Adrenal gland (tissue), 5 donors: ENCODE measurements at regions not wholly inside any gene's neighbourhood (a gene's known extent, or its start where the extent isn't known, plus 50 kb on each side); places are given as distances from the start of the nearest gene placed in this dataset.

Experiments used
- POLR2A ChIP-seq, 2 donors: fragments of 450-650 bp; IDR thresholded peaks; one replicate each; pipeline ENCODE4 v1.6.1; 2017; ENCODE audit warnings: antibody characterized with exemption in 2 of 2, mild to moderate bottlenecking in 2 of 2, moderate library complexity in 1 of 2
- TF ChIP-seq, protein P1 (sequence below), 6 experiments: fragments of 450-650 bp in 4 of 6; fragments of 200-600 bp in 2 of 6; sonication (generic) in 1 of 6; IDR thresholded peaks; 1 replicate in 5 of 6; 2 replicates in 1 of 6; pipeline versions ENCODE4 v1.5.1 to v1.8.0; 2016 to 2021; ENCODE audit warnings: antibody characterized with exemption in 6 of 6, mild to moderate bottlenecking in 2 of 6, moderate library complexity in 1 of 6
- donor health status: DM: no; HTN: no; CAD: no.

DNA sequence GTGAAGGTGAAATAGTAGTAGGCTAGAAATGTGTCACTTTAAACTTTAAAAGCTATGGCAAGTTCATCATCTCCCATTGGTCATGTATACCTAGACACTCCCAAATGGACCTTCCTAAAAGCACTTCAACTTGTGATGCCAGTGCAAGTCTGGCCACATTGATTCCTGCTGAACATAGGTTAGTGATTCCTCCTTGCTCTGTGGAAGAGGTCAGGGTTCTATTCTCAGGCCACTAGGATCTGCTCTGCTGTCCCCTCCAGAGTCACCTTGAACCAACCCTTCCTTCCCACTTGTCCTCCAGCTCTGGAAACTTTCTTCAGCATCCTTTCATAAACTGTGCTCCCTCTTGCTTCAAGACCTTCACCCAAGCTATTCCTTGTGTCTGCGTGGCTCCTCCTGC is 301.7 kb downstream of the RPLP1 start:
- TF ChIP-seq POLR2A (IDR thresholded peaks at IDR 0.05) = no peak
- TF ChIP-seq, protein P1, sequence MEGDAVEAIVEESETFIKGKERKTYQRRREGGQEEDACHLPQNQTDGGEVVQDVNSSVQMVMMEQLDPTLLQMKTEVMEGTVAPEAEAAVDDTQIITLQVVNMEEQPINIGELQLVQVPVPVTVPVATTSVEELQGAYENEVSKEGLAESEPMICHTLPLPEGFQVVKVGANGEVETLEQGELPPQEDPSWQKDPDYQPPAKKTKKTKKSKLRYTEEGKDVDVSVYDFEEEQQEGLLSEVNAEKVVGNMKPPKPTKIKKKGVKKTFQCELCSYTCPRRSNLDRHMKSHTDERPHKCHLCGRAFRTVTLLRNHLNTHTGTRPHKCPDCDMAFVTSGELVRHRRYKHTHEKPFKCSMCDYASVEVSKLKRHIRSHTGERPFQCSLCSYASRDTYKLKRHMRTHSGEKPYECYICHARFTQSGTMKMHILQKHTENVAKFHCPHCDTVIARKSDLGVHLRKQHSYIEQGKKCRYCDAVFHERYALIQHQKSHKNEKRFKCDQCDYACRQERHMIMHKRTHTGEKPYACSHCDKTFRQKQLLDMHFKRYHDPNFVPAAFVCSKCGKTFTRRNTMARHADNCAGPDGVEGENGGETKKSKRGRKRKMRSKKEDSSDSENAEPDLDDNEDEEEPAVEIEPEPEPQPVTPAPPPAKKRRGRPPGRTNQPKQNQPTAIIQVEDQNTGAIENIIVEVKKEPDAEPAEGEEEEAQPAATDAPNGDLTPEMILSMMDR (IDR thresholded peaks at IDR 0.05) = no peak
